Esophagus (tissue), 2 donors: ENCODE measurements at regions not wholly inside any gene's neighbourhood (a gene's known extent, or its start where the extent isn't known, plus 50 kb on each side); places are given as distances from the start of the nearest gene placed in this dataset.

Source experiments
- H3K27ac ChIP-seq, 2 donors: one replicate each; pipeline ENCODE4 v1.5.1; 2013; ENCODE audit warnings: low read depth in 2 of 2, mild to moderate bottlenecking in 2 of 2, inconsistent platforms in 1 of 2, low read length in 1 of 2, moderate library complexity in 1 of 2
- H3K27me3 ChIP-seq, 2 donors: one replicate each; pipeline ENCODE4 v1.6.1; 2013; ENCODE audit warnings: low read length in 2 of 2, control low read depth in 1 of 2, mild to moderate bottlenecking in 1 of 2; ENCODE audit not compliant: insufficient read depth in 2 of 2, control insufficient read depth in 1 of 2
- H3K36me3 ChIP-seq, 2 donors: one replicate each; pipeline ENCODE4 v1.6.1; 2013; ENCODE audit warnings: low read length in 1 of 2; ENCODE audit not compliant: control insufficient read depth in 2 of 2, insufficient read depth in 2 of 2
- H3K4me1 ChIP-seq, 2 donors: one replicate each; pipeline ENCODE4 v1.6.1; 2013; ENCODE audit warnings: low read length in 1 of 2; ENCODE audit not compliant: control insufficient read depth in 2 of 2, insufficient read depth in 2 of 2
- H3K4me3 ChIP-seq, 2 donors: one replicate each; pipeline ENCODE4 v1.5.1; 2013; ENCODE audit warnings: low read length in 2 of 2, mild to moderate bottlenecking in 2 of 2, low read depth in 1 of 2, moderate library complexity in 1 of 2
- H3K9me3 ChIP-seq, 2 donors: one replicate each; pipeline ENCODE4 v1.6.1; 2013; ENCODE audit warnings: mild to moderate bottlenecking in 2 of 2, low read depth in 1 of 2, low read length in 1 of 2, moderate library complexity in 1 of 2; ENCODE audit not compliant: control insufficient read depth in 2 of 2, insufficient read depth in 1 of 2
- WGBS, 2 donors: extraction: QIAGEN DNeasy Blood & Tissue Kit; methylation state at CpG; one replicate each; pipeline ENCODE4 v1.1.7; 2013; 5-methylcytosine and 5-hydroxymethylcytosine counted together
- donor health status: healthy with polysubstance abuse.
- donor health status: Bipolar disorder and iron deficiency.

GRCh38 chr13:83634601-83635000 is 247.7 kb downstream of the SLITRK1 start:
- no peak overlapping the region for H3K27ac ChIP-seq
- H3K4me3 ChIP-seq = no peak overlapping the region
- WGBS, 2 donors = 68% methylated on average over 2 of the region's 2 CpGs
- no peaks in the 10 kb centered on the region for H3K27me3 ChIP-seq
- no peaks in the 10 kb centered on the region for H3K36me3 ChIP-seq
- H3K9me3 ChIP-seq = no peaks in the 10 kb centered on the region
- no peaks in the 10 kb centered on the region for H3K4me1 ChIP-seq

- H3K27ac ChIP-seq = no peak overlapping the region
- no peak overlapping the region for H3K4me3 ChIP-seq
- H3K27me3 ChIP-seq = no peaks in the 10 kb centered on the region
- 72 to 79% methylated on average over 2 of the region's 2 CpGs for WGBS, 2 donors
- H3K9me3 ChIP-seq = no peaks in the 10 kb centered on the region
- no peaks in the 10 kb centered on the region for H3K4me1 ChIP-seq
- no peaks in the 10 kb centered on the region for H3K36me3 ChIP-seq
These were observed 248.5 kb downstream of the SLITRK1 start for GRCh38 chr13:83633746-83634145.

- no peak overlapping the region for H3K4me3 ChIP-seq
- H3K36me3 ChIP-seq = no peaks in the 10 kb centered on the region
- no peaks in the 10 kb centered on the region for H3K4me1 ChIP-seq
- WGBS, 2 donors = 69 to 78% methylated on average over 2 of the region's 2 CpGs
- H3K9me3 ChIP-seq = peaks cover 0 to 3% of the 10 kb centered on the region in 2 donors
- H3K27me3 ChIP-seq = no peaks in the 10 kb centered on the region
- H3K27ac ChIP-seq = no peak overlapping the region
These were observed 259.9 kb downstream of the SLITRK1 start for GRCh38 chr13:83622422-83622784.

- Histone ChIP-seq H3K36me3 (no peaks in the 10 kb centered on the region), H3K4me3 (no peak overlapping the region), H3K4me1 (no peaks in the 10 kb centered on the region), H3K9me3 (peaks cover 0 to 3% of the 10 kb centered on the region in 2 donors), H3K27me3 (no peaks in the 10 kb centered on the region), H3K27ac (no peak overlapping the region)
- 88 to 90% methylated on average over 10 of the region's 10 CpGs for WGBS, 2 donors
These were observed 260.4 kb downstream of the SLITRK1 start for GRCh38 chr13:83621765-83622421.

- H3K27me3 ChIP-seq = no peaks in the 10 kb centered on the region
- H3K4me1 ChIP-seq = no peaks in the 10 kb centered on the region
- H3K36me3 ChIP-seq = no peaks in the 10 kb centered on the region
- no peak overlapping the region for H3K4me3 ChIP-seq
- H3K9me3 ChIP-seq = peaks cover 0 to 3% of the 10 kb centered on the region in 2 donors
- H3K27ac ChIP-seq = no peak overlapping the region
These were observed 261.6 kb downstream of the SLITRK1 start for GRCh38 chr13:83620530-83621220.

- Histone ChIP-seq H3K36me3 (no peaks in the 10 kb centered on the region), H3K4me1 (no peaks in the 10 kb centered on the region), H3K4me3 (no peak overlapping the region), H3K27ac (no peak overlapping the region), H3K27me3 (no peaks in the 10 kb centered on the region), H3K9me3 (peaks cover 0 to 3% of the 10 kb centered on the region in 2 donors)
These were observed 263.3 kb downstream of the SLITRK1 start for GRCh38 chr13:83618966-83619365.

- H3K4me3 ChIP-seq = no peak overlapping the region
- H3K27me3 ChIP-seq = no peaks in the 10 kb centered on the region
- H3K36me3 ChIP-seq = no peaks in the 10 kb centered on the region
- no peaks in the 10 kb centered on the region for H3K4me1 ChIP-seq
- 93 to 94% methylated on average over 16 of the region's 16 CpGs for WGBS, 2 donors
- H3K27ac ChIP-seq = no peak overlapping the region
- peaks cover 0 to 4% of the 10 kb centered on the region in 2 donors for H3K9me3 ChIP-seq
These were observed 268.8 kb downstream of the SLITRK1 start for GRCh38 chr13:83613524-83613923.

GRCh38 chr13:83601539-83601938 is 280.7 kb downstream of the SLITRK1 start:
- H3K9me3 ChIP-seq = peaks cover 0 to 2% of the 10 kb centered on the region in 2 donors
- 79 to 86% methylated on average over 1 of the region's 1 CpG for WGBS, 2 donors
- H3K4me3 ChIP-seq = no peak overlapping the region
- H3K27me3 ChIP-seq = no peaks in the 10 kb centered on the region
- no peaks in the 10 kb centered on the region for H3K4me1 ChIP-seq
- no peaks in the 10 kb centered on the region for H3K36me3 ChIP-seq
- no peak overlapping the region for H3K27ac ChIP-seq

GRCh38 chr13:83592095-83592494 is 290.2 kb downstream of the SLITRK1 start:
- Histone ChIP-seq H3K4me3 (no peak overlapping the region), H3K27me3 (no peaks in the 10 kb centered on the region), H3K27ac (no peak overlapping the region), H3K9me3 (no peaks in the 10 kb centered on the region), H3K36me3 (no peaks in the 10 kb centered on the region), H3K4me1 (no peaks in the 10 kb centered on the region)

GRCh38 chr13:83589814-83590213 is 292.5 kb downstream of the SLITRK1 start:
- Histone ChIP-seq H3K9me3 (peaks cover 0 to under 1% of the 10 kb centered on the region in 2 donors), H3K4me3 (no peak overlapping the region), H3K4me1 (no peaks in the 10 kb centered on the region), H3K27ac (no peak overlapping the region), H3K27me3 (no peaks in the 10 kb centered on the region), H3K36me3 (no peaks in the 10 kb centered on the region)
- 76 to 88% methylated on average over 1 of the region's 1 CpG for WGBS, 2 donors
